ENCODE measurements at regions not wholly inside any gene's neighbourhood (a gene's known extent, or its start where the extent isn't known, plus 50 kb on each side); places are given as distances from the start of the nearest gene placed in this dataset.

DNA sequence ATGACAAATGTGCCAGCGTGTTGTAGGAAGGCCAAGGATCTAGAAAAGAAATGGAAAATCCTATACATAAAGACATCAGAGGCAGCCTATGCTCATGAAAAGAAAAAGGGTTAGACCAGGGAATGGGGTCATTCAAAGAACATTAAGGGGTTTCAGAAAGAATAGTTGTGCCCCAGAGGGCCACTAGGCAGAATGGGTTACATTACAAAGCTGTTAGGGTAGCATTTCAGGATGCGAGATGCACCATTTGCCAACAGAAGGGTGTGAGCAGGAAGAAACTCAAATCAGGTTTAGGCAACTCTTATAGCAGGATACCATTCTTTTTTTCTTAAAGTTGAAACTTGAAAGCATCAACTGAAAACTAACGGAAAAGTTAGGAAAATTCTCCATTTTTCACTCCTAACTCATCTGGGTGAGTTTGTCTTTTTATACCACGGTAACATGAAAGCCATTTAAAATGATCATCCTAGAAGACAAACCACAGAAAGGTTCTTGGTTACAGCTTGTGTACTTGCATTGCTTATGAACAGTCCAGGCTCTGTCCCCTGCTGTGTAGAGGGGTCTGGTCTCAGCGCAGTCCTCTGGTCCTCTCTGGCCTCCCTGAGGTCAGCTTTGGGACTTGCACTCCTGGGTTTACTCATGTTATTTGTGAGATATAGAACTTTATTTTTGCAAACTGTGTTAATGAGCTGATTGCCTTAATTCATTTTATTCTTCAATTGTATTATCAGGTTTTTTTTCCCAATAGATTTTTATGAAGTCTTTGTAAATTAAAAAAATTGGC, 209.1 kb downstream of the DACT1 start:
- no peak for DNase-seq (ENCODE audit: low spot score)

DNA sequence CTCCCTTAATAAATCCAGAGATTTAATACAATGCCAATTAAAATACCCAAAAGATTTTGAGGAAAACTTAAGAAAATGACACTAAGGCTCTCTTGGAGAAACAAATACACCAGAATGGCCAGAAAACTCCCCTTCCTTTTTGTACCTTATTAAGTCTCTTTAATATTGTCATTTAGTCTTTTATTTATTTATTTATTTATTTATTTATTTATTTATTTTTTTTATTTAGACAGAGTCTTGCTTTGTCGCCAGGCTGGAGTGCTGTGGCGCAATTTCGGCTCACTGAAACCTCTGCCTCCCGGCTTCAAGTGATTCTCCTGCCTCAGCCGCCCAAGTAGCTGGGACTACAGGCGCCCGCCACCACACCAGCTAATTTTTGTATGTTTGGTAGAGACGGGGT, 210.6 kb downstream of the DACT1 start:
- no peak for DNase-seq (ENCODE audit: low spot score)

DNA sequence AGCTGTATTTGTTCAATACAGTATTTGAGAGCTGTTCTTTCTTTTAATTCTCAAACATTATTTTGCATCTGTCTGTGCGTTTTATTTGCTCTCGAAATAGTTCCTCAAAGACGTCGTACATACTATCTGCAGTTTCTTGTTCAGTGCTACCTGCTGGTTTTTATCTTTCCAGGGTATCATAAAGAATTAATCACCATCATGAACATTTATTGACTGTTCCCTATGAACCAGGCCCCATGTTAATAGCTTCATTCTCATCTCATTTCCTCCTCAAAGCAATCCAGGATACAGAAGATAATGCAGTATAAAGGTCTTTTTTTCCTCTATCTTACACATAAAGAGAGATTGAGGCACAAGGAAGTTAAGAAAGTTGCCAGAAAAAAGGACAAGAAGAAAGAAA, 211.8 kb downstream of the DACT1 start:
- DNase-seq (ENCODE audit: low spot score): no peak

DNA sequence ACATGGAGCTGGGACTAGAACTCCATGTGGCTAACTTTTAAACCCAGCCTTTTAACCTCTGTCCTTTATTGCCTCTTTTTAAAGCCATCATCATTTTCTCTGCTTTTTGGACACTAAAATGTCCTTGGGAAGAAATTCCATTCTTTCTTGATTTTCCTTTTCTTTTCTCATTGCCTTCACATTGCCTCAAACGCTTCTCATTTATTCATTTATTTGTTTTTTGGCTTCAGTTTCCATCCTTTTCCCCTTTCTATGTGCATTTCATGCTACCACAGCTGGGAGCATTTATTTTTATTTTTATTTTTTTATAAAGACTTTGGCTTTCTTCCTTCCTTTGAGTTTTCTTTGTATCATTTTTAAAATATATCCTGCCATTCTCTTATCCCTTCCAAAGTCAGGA, 212.2 kb downstream of the DACT1 start:
- no peak for DNase-seq (ENCODE audit: low spot score)

DNA sequence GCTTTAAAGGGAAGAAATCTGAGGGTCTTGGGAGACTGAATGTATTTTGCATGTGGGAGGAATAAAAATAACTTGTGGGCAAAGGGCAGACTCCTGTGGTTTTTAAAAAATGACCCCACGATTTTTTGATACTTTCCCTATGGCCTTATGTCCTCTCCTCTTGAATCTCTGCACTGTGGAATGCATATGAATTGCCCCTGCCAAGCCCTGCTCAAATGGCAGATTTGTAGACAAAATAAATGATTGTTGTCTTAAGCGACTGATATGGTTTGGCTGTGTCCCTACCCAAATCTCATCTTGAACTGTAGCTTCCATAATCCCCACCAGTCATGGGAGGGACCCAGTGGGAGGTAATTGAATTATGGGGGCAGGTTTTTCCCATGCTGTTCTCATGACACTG, 223.8 kb downstream of the DACT1 start:
- DNase-seq (ENCODE audit: low spot score): no peak

GRCh38 chr14:58862416-58863160, 224.8 kb downstream of the DACT1 start:
- no peak for DNase-seq (ENCODE audit: low spot score)

GRCh38 chr14:58863661-58864345, 226.0 kb downstream of the DACT1 start:
- no peak for DNase-seq (ENCODE audit: low spot score)

DNA sequence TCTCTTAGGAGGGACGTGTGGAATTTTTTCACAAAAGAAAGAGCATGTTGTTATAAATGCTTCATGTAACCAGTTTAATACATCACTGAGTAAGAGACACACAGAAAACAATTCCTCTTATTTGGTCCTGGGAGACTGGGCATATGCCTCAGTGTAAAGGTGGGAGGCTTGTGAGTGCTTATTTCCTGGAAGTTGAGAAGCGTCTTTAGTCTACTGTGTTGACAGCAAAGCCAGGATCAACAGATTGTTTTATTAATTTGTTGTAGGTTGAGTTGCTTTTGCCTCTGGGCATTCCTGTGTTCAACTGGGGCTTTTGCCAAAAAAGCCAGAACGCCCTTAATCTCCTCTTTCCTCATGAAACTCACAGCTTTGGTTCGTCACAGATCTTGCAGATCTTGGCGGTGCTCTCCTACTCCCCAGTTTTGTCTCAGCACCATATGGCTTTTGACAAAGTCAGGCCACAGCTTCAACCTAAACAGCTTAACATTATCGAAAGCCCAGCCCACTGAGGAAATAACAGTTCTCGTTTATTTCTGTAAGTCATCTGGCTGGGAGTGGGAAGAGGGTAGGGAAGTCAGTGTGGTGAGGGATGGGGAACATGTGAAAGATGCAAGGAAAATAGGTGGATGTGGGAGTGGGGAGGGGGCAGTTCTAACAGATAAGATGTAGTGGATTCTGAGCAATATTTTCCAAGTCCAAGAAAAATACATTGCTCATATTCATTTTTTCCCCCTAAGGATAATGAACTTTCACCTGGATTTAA, 227.2 kb downstream of the DACT1 start:
- no peak for DNase-seq (ENCODE audit: low spot score)

- no peak for DNase-seq (ENCODE audit: low spot score)
Measured at GRCh38 chr14:58865514-58866281, 227.9 kb downstream of the DACT1 start.

GRCh38 chr14:58866391-58866790, 228.6 kb downstream of the DACT1 start:
- no peak for DNase-seq (ENCODE audit: low spot score)

DNA sequence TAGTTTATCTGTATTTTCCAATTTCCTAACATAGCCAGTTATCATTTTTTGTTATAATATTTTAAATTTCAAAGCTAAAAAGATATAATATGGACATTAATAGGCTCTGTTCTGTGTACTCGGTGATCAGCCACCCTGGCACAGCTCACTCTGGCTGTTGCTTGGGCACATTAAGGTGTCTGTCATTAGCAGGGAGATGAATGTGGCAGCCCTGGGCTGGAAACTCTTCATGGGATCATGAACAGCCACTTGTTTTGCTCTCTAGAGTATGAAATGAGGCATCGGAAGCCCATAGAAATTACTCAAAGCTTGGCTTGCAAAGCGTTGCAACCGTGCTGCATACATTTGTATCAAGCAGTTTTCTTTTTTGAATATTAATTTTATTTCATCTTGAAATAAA, 233.2 kb downstream of the DACT1 start:
- no peak for DNase-seq (ENCODE audit: low spot score)

DNA sequence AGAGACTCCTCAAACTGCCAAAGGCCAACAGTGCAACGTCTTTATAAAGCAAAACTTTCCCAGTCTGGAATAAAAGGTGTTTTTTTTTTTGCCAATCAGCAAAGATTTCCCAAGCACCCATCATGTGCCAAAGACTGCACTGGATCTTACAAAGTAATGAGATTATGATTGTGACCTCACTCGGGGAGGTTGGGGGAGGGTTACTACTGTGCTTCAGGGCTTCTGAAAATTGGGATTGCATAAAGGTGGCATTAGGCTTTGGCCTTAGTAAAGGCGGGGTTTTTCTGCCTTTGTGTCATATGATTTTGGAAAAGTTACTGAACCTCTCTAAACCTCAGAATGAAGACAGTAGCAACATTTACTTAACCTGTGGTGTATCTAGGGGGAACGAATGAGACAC, 233.8 kb downstream of the DACT1 start:
- DNase-seq (ENCODE audit: low spot score): no peak

DNA sequence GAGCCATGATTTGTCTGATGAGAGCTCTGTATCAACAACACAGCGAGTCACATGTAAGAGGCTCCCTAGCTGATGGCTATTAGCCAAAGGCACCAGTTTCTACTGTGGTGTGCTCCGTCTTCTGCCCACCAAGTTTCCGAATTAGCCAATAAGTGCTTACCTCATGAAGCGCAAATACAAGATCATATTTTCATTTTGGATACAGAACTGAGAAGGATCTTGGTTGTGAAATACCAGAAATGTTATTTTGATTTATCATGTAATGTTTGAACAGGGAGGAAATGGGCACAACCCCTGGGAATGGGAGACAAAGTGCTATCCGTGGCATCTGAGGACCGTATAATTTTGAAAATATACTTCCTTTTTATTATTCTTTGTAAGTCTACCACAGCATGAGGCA, 234.3 kb downstream of the DACT1 start:
- no peak for DNase-seq (ENCODE audit: low spot score)

DNA sequence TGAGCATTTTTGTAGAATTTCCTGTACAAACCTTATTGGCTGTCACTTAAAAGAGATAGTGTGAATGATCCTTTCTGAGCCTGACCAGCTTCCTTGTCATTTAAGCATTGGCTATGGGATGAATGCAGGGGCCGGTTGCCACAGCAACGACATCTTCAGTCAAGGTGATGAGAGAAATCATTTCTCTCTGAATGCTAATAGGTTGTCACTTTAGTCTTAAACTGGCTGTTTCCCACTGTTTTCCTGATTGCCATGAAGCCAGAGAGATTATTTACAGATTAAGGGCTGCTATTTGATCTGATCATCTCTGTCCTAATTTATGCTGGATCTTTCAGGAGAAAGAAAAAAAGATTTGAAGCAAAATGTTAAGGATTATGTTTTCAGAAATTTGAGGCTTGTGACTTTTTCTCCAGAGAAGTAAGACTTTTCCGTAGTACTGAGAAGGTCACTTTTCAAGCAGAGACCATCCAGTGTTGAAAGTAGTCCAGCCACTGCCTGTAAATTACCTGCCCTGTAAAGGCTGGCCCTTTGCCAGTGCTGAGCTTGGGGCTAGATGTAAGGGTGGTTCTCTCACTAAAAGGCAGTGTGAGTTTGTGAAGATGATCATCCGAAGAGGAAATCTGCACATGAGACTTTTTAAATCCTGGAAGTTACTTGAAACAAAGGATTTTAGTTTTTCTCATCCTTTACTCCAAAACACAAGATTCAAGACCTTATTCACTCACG, 235.6 kb downstream of the DACT1 start:
- DNase-seq (ENCODE audit: low spot score): no peak

- DNase-seq (ENCODE audit: low spot score): no peak
Measured at GRCh38 chr14:58875613-58876012, 237.9 kb downstream of the DACT1 start.

DNA sequence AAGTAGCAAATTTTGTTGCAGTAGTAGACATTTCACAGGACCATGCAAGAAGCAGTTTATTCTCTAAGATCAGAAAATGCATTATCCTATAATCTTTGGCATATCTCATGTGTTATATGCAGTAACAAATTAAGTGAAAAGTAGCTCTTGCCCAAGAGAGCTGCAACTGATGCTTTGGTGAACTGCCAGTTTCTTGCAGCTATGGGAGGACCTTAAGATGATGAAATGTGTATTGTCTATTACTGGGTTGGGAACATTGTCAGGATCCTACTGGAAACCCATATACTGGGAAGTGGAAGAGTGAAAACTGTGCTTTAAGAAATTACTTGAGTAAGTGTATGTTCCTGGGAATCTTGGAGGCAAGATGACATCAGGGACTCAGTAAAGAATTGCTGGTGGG, 238.8 kb downstream of the DACT1 start:
- no peak for DNase-seq (ENCODE audit: low spot score)

- DNase-seq (ENCODE audit: low spot score): no peak
Measured at GRCh38 chr14:58878439-58879139, 240.8 kb downstream of the DACT1 start.

- DNase-seq (ENCODE audit: low spot score): no peak
Measured at GRCh38 chr14:58881433-58881832, 243.7 kb downstream of the DACT1 start.

GRCh38 chr14:58882577-58883018, 244.8 kb downstream of the DACT1 start:
- DNase-seq (ENCODE audit: low spot score): no peak

GRCh38 chr14:58884442-58884841, 246.7 kb downstream of the DACT1 start:
- no peak for DNase-seq (ENCODE audit: low spot score)

Data from activated CD4-positive, alpha-beta T cell treated with anti-CD3 and anti-CD28 coated beads, Interleukin-2, Interleukin-4, amounts not matched to agents 100 ng/mL and 50 ng/mL, durations not matched to agents 16 hours and 8 hours (primary cell).